HCT116 (cell line): ENCODE measurements at regions not wholly inside any gene's neighbourhood (a gene's known extent, or its start where the extent isn't known, plus 50 kb on each side); places are given as distances from the start of the nearest gene placed in this dataset.

Experiments used
- ATAC-seq: fragments of 200-7000 bp; cut with Tn5 transposase; 2 replicates; pipeline ENCODE4 v1.9.1; 2020; ENCODE audit warnings: mild to moderate bottlenecking, moderate library complexity
- BruUV-seq: library from RNA; stranded (reverse); fragments of 400-500 nt; replicated peaks from 2 replicates; lab custom pipeline; 2021; lab: Mats Ljungman, UMichigan
- CTCF ChIA-PET: fragments of 300-600 bp; sonication (Branson Sonifier 250); formaldehyde crosslinking; loops from one replicate; lab custom pipeline; 2021; ENCODE audit warnings: antibody characterized with exemption; lab: Charles Lee
- POLR2A ChIA-PET: fragments of 300-600, 350-600 bp; sonication (Branson Sonifier 250); formaldehyde crosslinking; loops from one replicate; lab custom pipeline; 2021; ENCODE audit warnings: antibody characterized with exemption; lab: Charles Lee
- RAD21 ChIA-PET, 2 experiments: fragments of 300-600 bp; sonication (Branson Sonifier 250); formaldehyde crosslinking; loops; one replicate each; lab custom pipeline; 2023; ENCODE audit warnings: low total read pairs in 2 of 2; ENCODE audit not compliant: uncharacterized antibody in 2 of 2, unreplicated experiment in 2 of 2, low non-redundant PET in 1 of 2; lab: Charles Lee
- DNase-seq: peaks from one replicate; pipeline ENCODE4 v3.0.0-alpha.2; 2010; ENCODE audit warnings: low read depth, low spot score
- H2AFZ ChIP-seq: fragments of 200-600 bp; shearing (Covaris generic), sonication (generic); 2 replicates; pipeline ENCODE4 v1.6.1; 2017; ENCODE audit warnings: low read depth, mixed run types, mixed read lengths, antibody characterized with exemption, low read length; ENCODE audit not compliant: poor library complexity, severe bottlenecking
- H3K27ac ChIP-seq: 2 replicates; pipeline ENCODE4 v1.5.1; 2012; ENCODE audit warnings: low read depth, low read length
- H3K27me3 ChIP-seq: fragments of 200-600 bp; sonication (generic); 2 replicates; pipeline ENCODE4 v1.6.1; 2016; ENCODE audit warnings: mixed run types, low read length, mixed read lengths; ENCODE audit not compliant: insufficient read depth
- H3K36me3 ChIP-seq, 2 experiments: fragments of 200-500 bp in 1 of 2; fragments of 200-600 bp in 1 of 2; sonication (Bioruptor generic) in 1 of 2; sonication (generic) in 1 of 2; 2 replicates each; pipeline versions ENCODE4 v1.5.1 to v1.6.1; 2014 to 2016; ENCODE audit warnings: low read length in 2 of 2, inconsistent platforms in 1 of 2, mixed read lengths in 1 of 2, mixed run types in 1 of 2; ENCODE audit not compliant: insufficient read depth in 2 of 2, control insufficient read depth in 1 of 2
- H3K4me1 ChIP-seq, 2 experiments: fragments of 200-600 bp in 1 of 2; sonication (generic) in 1 of 2; 2 replicates each; pipeline versions ENCODE4 v1.5.1 to v1.6.1; 2012 to 2017; ENCODE audit warnings: low read length in 2 of 2, inconsistent platforms in 1 of 2, mild to moderate bottlenecking in 1 of 2, mixed read lengths in 1 of 2, mixed run types in 1 of 2, moderate library complexity in 1 of 2; ENCODE audit not compliant: insufficient read depth in 2 of 2, control insufficient read depth in 1 of 2
- H3K4me2 ChIP-seq: fragments of 200-600 bp; sonication (generic); 2 replicates; pipeline ENCODE4 v1.6.1; 2017; ENCODE audit warnings: mixed run types, low read length, mixed read lengths
- H3K4me3 ChIP-seq, 2 experiments: fragments of 200-600 bp in 1 of 2; sonication (generic) in 1 of 2; replicated peaks in 1 of 2; 2 replicates each; pipeline ENCODE4 v1.5.1; 2011 to 2016; ENCODE audit warnings: low read length in 2 of 2, control low read depth in 1 of 2, low read depth in 1 of 2, mild to moderate bottlenecking in 1 of 2, mixed read lengths in 1 of 2, mixed run types in 1 of 2
- H3K79me2 ChIP-seq: fragments of 200-600 bp; sonication (generic); 2 replicates; pipeline ENCODE4 v1.6.1; 2017; ENCODE audit warnings: mild to moderate bottlenecking, mixed run types, low read length, moderate library complexity, mixed read lengths; ENCODE audit not compliant: insufficient read depth
- H3K9ac ChIP-seq: fragments of 200-600 bp; sonication (generic); 2 replicates; pipeline ENCODE4 v1.6.1; 2016; ENCODE audit warnings: low read length, mixed read lengths
- H3K9me2 ChIP-seq: fragments of 200-600 bp; sonication (generic), shearing (Covaris generic); 2 replicates; pipeline ENCODE4 v1.6.1; 2017; ENCODE audit warnings: mixed run types, mild to moderate bottlenecking, moderate library complexity; ENCODE audit not compliant: insufficient read depth
- H3K9me3 ChIP-seq, 2 experiments: fragments of 200-500 bp in 1 of 2; fragments of 200-600 bp in 1 of 2; sonication (Bioruptor generic) in 1 of 2; sonication (generic) in 1 of 2; 2 replicates each; pipeline ENCODE4 v1.6.1; 2014 to 2017; ENCODE audit warnings: low read length in 2 of 2, mixed read lengths in 2 of 2, inconsistent platforms in 1 of 2, low read depth in 1 of 2, mild to moderate bottlenecking in 1 of 2, mixed run types in 1 of 2, moderate library complexity in 1 of 2; ENCODE audit not compliant: control insufficient read depth in 1 of 2, insufficient read depth in 1 of 2
- H4K20me1 ChIP-seq: fragments of 200-600 bp; sonication (generic), shearing (Covaris generic); 2 replicates; pipeline ENCODE4 v1.6.1; 2017; ENCODE audit warnings: mixed run types, mild to moderate bottlenecking, moderate library complexity; ENCODE audit not compliant: insufficient read depth
- CBX3 ChIP-seq: IDR thresholded peaks from 2 replicates; pipeline ENCODE4 v1.6.1; 2012; ENCODE audit warnings: low read depth
- EGR1 ChIP-seq: IDR thresholded peaks from 2 replicates; pipeline ENCODE4 v1.6.1; 2012; ENCODE audit warnings: low read depth
- EZH2 ChIP-seq: fragments of 200-600 bp; sonication (generic); IDR thresholded peaks from 2 replicates; pipeline ENCODE4 v1.6.1; 2017; ENCODE audit warnings: antibody characterized with exemption, mixed run types
- EZH2phosphoT487 ChIP-seq: fragments of 200-600 bp; IDR thresholded peaks from 2 replicates; pipeline ENCODE4 v1.6.1; 2018; ENCODE audit warnings: antibody characterized with exemption, borderline replicate concordance
- JUND ChIP-seq: IDR thresholded peaks from 2 replicates; pipeline ENCODE4 v1.6.1; 2012
- REST ChIP-seq: IDR thresholded peaks from 2 replicates; pipeline ENCODE4 v1.6.1; 2012; ENCODE audit warnings: low read depth
- YY1 ChIP-seq: IDR thresholded peaks from 2 replicates; pipeline ENCODE4 v1.6.1; 2011; ENCODE audit warnings: low read length, low read depth, moderate library complexity, mild to moderate bottlenecking; ENCODE audit not compliant: insufficient replicate concordance; ENCODE audit errors: extremely low read depth
- ZBTB33 ChIP-seq: IDR thresholded peaks from 2 replicates; pipeline ENCODE4 v1.6.1; 2011; ENCODE audit warnings: mild to moderate bottlenecking, low read length, moderate library complexity; ENCODE audit not compliant: insufficient replicate concordance; ENCODE audit errors: extremely low read depth
- ZFX ChIP-seq: fragments of 450-650 bp; IDR thresholded peaks from 2 replicates; pipeline ENCODE4 v1.6.1; 2017
- intact Hi-C: fragments of 100-400 bp; cut with micrococcal nuclease; formaldehyde crosslinking; loops from 2 replicates; pipeline ENCODE4 v1.10.0; 2022
- TF ChIP-seq, protein P1 (sequence below): IDR thresholded peaks from 2 replicates; pipeline ENCODE4 v1.6.1; 2012

DNA sequence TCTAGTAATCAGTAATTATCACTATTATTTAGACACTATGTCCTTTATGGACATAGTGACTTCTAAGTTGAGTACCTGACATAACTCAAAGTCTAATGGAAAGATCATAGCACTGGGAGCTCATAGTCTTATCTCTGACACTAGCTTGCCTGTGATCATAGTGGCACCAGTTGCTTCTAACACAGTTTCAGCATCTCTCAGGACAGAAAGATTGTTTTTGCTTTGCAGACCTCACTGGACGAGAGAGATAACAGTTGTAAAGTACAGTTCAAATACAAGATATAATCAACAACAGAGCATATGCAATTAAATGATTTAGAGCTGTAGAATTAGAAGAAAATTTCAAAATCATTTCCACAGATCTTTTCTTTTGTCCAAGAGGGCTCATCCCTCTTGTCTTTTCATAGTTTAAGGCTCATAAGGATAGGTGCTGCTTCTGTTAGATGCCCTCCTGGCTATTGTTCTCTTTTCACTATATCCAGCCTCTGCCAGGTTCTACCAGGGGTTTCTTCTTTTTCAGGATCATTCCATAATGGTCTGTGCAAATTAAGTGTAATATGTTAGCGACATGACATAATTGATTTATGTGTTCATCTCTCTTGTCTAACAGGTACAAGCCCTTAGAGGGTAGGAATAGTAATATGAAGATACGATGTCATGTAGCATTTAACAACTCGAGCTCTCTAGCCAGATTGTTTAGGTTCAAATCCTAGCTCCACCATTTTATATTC is 1175.4 kb upstream of the TENM4 start:
- no peak for DNase-seq
- Histone ChIP-seq H3K27ac (no peak overlapping the region), H4K20me1 (no peaks in the 10 kb centered on the region), H3K27me3 (no peaks in the 10 kb centered on the region), H3K79me2 (no peaks in the 10 kb centered on the region), H2AFZ (no peak overlapping the region), H3K4me2 (no peak overlapping the region), H3K9me2 (no peaks in the 10 kb centered on the region), H3K9me3 (peaks cover 3 to 5% of the 10 kb centered on the region in 2 experiments; a peak in 2 of 4 replicates)
- ChIA-PET RAD21 (no interaction called here), POLR2A (no interaction called here), CTCF (no interaction called here)
- intact Hi-C loops, result no loop called here
- BruUV-seq, result no TSS peak
- no peak for ATAC-seq
- no peak for TF ChIP-seq ZFX
- TF ChIP-seq CBX3, result no peak
- TF ChIP-seq REST, result no peak
- TF ChIP-seq EZH2phosphoT487, result no peak
- no peak for TF ChIP-seq ZBTB33
- TF ChIP-seq JUND, result no peak
- TF ChIP-seq, protein P1, sequence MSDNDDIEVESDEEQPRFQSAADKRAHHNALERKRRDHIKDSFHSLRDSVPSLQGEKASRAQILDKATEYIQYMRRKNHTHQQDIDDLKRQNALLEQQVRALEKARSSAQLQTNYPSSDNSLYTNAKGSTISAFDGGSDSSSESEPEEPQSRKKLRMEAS, result no peak
- TF ChIP-seq YY1, result no peak
- TF ChIP-seq EZH2, result no peak
- no peak for TF ChIP-seq EGR1
- TF ChIP-seq, all 23 proteins: peak for 0
- Histone ChIP-seq H3K9ac (no peak overlapping the region), H3K36me3 (no peaks in the 10 kb centered on the region), H3K4me3 (no peak overlapping the region), H3K4me1 (no peaks in the 10 kb centered on the region)
